ENCODE measurements at regions not wholly inside any gene's neighbourhood (a gene's known extent, or its start where the extent isn't known, plus 50 kb on each side); places are given as distances from the start of the nearest gene placed in this dataset.

DNA sequence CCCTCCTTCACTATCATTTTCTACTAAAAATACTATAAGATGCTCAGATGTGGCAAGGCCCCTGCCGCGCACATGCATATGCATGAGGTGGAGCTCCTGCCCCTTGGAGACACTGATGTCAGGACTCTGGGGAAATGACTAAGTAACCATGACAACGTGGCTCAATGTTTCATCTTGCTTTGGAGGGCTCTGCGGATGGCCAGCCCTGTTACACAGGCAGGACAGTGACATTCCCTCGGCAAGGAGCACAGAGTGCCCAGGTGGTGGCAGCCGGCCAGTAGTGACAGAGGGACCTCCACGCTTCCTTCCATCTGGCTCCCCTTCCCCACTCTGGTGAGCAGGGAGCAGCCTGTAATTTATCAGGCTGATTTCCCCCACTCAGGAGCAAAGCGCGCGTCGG lies 364.1 kb downstream of the SS18 start:
- TF ChIP-seq MYC (IDR thresholded peaks at IDR 0.05; ENCODE audit: low read depth, low read length) (no peak), EZH2 (IDR thresholded peaks at IDR 0.05; ENCODE audit: borderline replicate concordance, low read depth, low read length, severe bottlenecking) (no peak), POLR2AphosphoS5 (IDR thresholded peaks at IDR 0.05; ENCODE audit: insufficient read depth, low read depth, low read length) (no peak)
- TF ChIP-seq, protein P1, sequence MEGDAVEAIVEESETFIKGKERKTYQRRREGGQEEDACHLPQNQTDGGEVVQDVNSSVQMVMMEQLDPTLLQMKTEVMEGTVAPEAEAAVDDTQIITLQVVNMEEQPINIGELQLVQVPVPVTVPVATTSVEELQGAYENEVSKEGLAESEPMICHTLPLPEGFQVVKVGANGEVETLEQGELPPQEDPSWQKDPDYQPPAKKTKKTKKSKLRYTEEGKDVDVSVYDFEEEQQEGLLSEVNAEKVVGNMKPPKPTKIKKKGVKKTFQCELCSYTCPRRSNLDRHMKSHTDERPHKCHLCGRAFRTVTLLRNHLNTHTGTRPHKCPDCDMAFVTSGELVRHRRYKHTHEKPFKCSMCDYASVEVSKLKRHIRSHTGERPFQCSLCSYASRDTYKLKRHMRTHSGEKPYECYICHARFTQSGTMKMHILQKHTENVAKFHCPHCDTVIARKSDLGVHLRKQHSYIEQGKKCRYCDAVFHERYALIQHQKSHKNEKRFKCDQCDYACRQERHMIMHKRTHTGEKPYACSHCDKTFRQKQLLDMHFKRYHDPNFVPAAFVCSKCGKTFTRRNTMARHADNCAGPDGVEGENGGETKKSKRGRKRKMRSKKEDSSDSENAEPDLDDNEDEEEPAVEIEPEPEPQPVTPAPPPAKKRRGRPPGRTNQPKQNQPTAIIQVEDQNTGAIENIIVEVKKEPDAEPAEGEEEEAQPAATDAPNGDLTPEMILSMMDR (IDR thresholded peaks at IDR 0.05; ENCODE audit: extremely low read depth in 1 of 2, insufficient read depth in 1 of 2, low read depth in 1 of 2, low read length in 2 of 2), result no peak
- TF ChIP-seq, protein P2, sequence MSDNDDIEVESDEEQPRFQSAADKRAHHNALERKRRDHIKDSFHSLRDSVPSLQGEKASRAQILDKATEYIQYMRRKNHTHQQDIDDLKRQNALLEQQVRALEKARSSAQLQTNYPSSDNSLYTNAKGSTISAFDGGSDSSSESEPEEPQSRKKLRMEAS (IDR thresholded peaks at IDR 0.05; ENCODE audit: insufficient read depth, insufficient read length), result no peak
